Naive thymus-derived CD8-positive, alpha-beta T cell (primary cell): ENCODE measurements at regions not wholly inside any gene's neighbourhood (a gene's known extent, or its start where the extent isn't known, plus 50 kb on each side); places are given as distances from the start of the nearest gene placed in this dataset.
A peak's percentile ranks its signal among the peaks of the same experiment; 100 is the strongest.

Experiments
- ATAC-seq, 2 donors: fragments of 150-1000 bp; cut with Tn5 transposase in 1 of 2; sonication (Bioruptor Pico), chemical (Tn5 transposase) in 1 of 2; 1 replicate in 1 of 2; 2 replicates in 1 of 2; pipeline ENCODE4 v1.10.0; 2021; ENCODE audit warnings: mild to moderate bottlenecking in 2 of 2, moderate library complexity in 2 of 2
- POLR2A ChIA-PET: fragments of 350-600 bp; sonication (Branson Sonifier 250); formaldehyde crosslinking; loops from one replicate; lab custom pipeline; 2021; ENCODE audit warnings: antibody characterized with exemption; lab: Charles Lee
- DNase-seq, 10 donors: peaks; one replicate each; pipeline versions ENCODE4 v3.0.0 to v3.0.0-alpha.2; 2020 to 2022
- H3K27ac Mint-ChIP-seq, 10 donors: one replicate each; pipeline ENCODE4 v1.8.0; 2020 to 2022; ENCODE audit warnings: mild to moderate bottlenecking in 10 of 10, mixed read lengths in 10 of 10, moderate library complexity in 4 of 10, inconsistent platforms in 1 of 10
- H3K27me3 Mint-ChIP-seq, 5 donors: one replicate each; pipeline ENCODE4 v1.8.0; 2021 to 2022; ENCODE audit warnings: mixed read lengths in 5 of 5
- H3K36me3 Mint-ChIP-seq, 3 donors: one replicate each; pipeline ENCODE4 v1.8.0; 2020 to 2022; ENCODE audit warnings: mixed read lengths in 3 of 3, mild to moderate bottlenecking in 2 of 3, inconsistent platforms in 1 of 3
- H3K4me1 Mint-ChIP-seq, 4 donors: one replicate each; pipeline ENCODE4 v1.8.0; 2021 to 2022; ENCODE audit warnings: mixed read lengths in 4 of 4
- H3K4me3 Mint-ChIP-seq, 10 donors: one replicate each; pipeline ENCODE4 v1.8.0; 2020 to 2022; ENCODE audit warnings: mild to moderate bottlenecking in 10 of 10, mixed read lengths in 10 of 10, moderate library complexity in 6 of 10, inconsistent platforms in 1 of 10
- H3K9me3 Mint-ChIP-seq, 9 donors: one replicate each; pipeline ENCODE4 v1.8.0; 2020 to 2022; ENCODE audit warnings: mixed read lengths in 9 of 9, mild to moderate bottlenecking in 3 of 9, inconsistent platforms in 1 of 9, moderate library complexity in 1 of 9

GRCh38 chr4:136400829-136401228, 1131.5 kb downstream of the PCDH18 start:
- Mint-ChIP-seq H3K9me3 (peaks cover 0 to 6% (median 2%) of the 10 kb centered on the region in 9 donors), H3K4me1 (no peaks in the 10 kb centered on the region), H3K4me3 (no peak overlapping the region), H3K36me3 (no peaks in the 10 kb centered on the region), H3K27me3 (no peaks in the 10 kb centered on the region), H3K27ac (no peak overlapping the region)
- DNase-seq (no peak), ATAC-seq (no peak)
- POLR2A ChIA-PET, result no interaction called here

GRCh38 chr4:136395212-136395722, 1137.0 kb downstream of the PCDH18 start:
- DNase-seq, result peak in 1 of 10 donors; percentile 50
- no peak overlapping the region for H3K4me3 Mint-ChIP-seq

GRCh38 chr4:136392576-136392975, 1139.7 kb downstream of the PCDH18 start:
- Mint-ChIP-seq H3K9me3 (peaks cover 0 to 9% (median 4%) of the 10 kb centered on the region in 9 donors), H3K27ac (no peak overlapping the region), H3K4me3 (no peak overlapping the region), H3K27me3 (no peaks in the 10 kb centered on the region), H3K36me3 (no peaks in the 10 kb centered on the region), H3K4me1 (no peaks in the 10 kb centered on the region)
- no peak for ATAC-seq
- no peak for DNase-seq
- POLR2A ChIA-PET, result no interaction called here

More at GRCh38 chr4:136395212-136395722, 1137.0 kb downstream of the PCDH18 start:
- Mint-ChIP-seq H3K36me3 (no peaks in the 10 kb centered on the region), H3K4me1 (no peaks in the 10 kb centered on the region), H3K27me3 (no peaks in the 10 kb centered on the region), H3K9me3 (peaks cover 0 to 9% (median 3%) of the 10 kb centered on the region in 9 donors), H3K27ac (no peak overlapping the region)
- ATAC-seq, result no peak
- POLR2A ChIA-PET, result no interaction called here

- Mint-ChIP-seq H3K9me3 (peaks cover 0 to 4% (median 1%) of the 10 kb centered on the region in 9 donors), H3K4me3 (no peak overlapping the region), H3K27ac (no peak overlapping the region), H3K36me3 (no peaks in the 10 kb centered on the region), H3K4me1 (no peaks in the 10 kb centered on the region), H3K27me3 (no peaks in the 10 kb centered on the region)
- POLR2A ChIA-PET, result no interaction called here
- ATAC-seq, result no peak
- no peak for DNase-seq
Measured at GRCh38 chr4:136390824-136391223, 1141.5 kb downstream of the PCDH18 start.

GRCh38 chr4:136383082-136383481, 1149.2 kb downstream of the PCDH18 start:
- POLR2A ChIA-PET, result no interaction called here
- no peak overlapping the region for H3K27ac Mint-ChIP-seq
- ATAC-seq, result no peak
- no peaks in the 10 kb centered on the region for H3K27me3 Mint-ChIP-seq
- peaks cover 0 to 7% (median 0%) of the 10 kb centered on the region in 9 donors for H3K9me3 Mint-ChIP-seq
- no peaks in the 10 kb centered on the region for H3K4me1 Mint-ChIP-seq
- no peak for DNase-seq
- no peaks in the 10 kb centered on the region for H3K36me3 Mint-ChIP-seq
- H3K4me3 Mint-ChIP-seq, result no peak overlapping the region

GRCh38 chr4:136371231-136371630, 1161.1 kb downstream of the PCDH18 start:
- DNase-seq, result no peak
- H3K4me3 Mint-ChIP-seq, result no peak overlapping the region
- H3K27ac Mint-ChIP-seq, result no peak overlapping the region
- no peaks in the 10 kb centered on the region for H3K4me1 Mint-ChIP-seq
- POLR2A ChIA-PET, result no interaction called here
- no peaks in the 10 kb centered on the region for H3K36me3 Mint-ChIP-seq
- no peaks in the 10 kb centered on the region for H3K27me3 Mint-ChIP-seq
- peaks cover 0 to 24% (median 2%) of the 10 kb centered on the region in 9 donors for H3K9me3 Mint-ChIP-seq
- ATAC-seq, result no peak

GRCh38 chr4:136369073-136369472, 1163.2 kb downstream of the PCDH18 start:
- ATAC-seq (no peak), DNase-seq (no peak)
- peaks cover 0 to 31% (median 6%) of the 10 kb centered on the region in 9 donors for H3K9me3 Mint-ChIP-seq
- H3K36me3 Mint-ChIP-seq, result no peaks in the 10 kb centered on the region
- H3K4me3 Mint-ChIP-seq, result no peak overlapping the region
- H3K4me1 Mint-ChIP-seq, result no peaks in the 10 kb centered on the region
- POLR2A ChIA-PET, result no interaction called here
- no peak overlapping the region for H3K27ac Mint-ChIP-seq
- H3K27me3 Mint-ChIP-seq, result no peaks in the 10 kb centered on the region

GRCh38 chr4:136357556-136357955, 1174.7 kb downstream of the PCDH18 start:
- POLR2A ChIA-PET, result no interaction called here
- Mint-ChIP-seq H3K27me3 (no peaks in the 10 kb centered on the region), H3K36me3 (no peaks in the 10 kb centered on the region)

GRCh38 chr4:136355970-136356369, 1176.3 kb downstream of the PCDH18 start:
- POLR2A ChIA-PET, result no interaction called here
- no peak for DNase-seq
- no peak for ATAC-seq
- Mint-ChIP-seq H3K36me3 (no peaks in the 10 kb centered on the region), H3K27ac (no peak overlapping the region), H3K4me3 (no peak overlapping the region), H3K27me3 (no peaks in the 10 kb centered on the region), H3K9me3 (peaks cover 0 to 15% (median 4%) of the 10 kb centered on the region in 9 donors), H3K4me1 (no peaks in the 10 kb centered on the region)

More at GRCh38 chr4:136357556-136357955, 1174.7 kb downstream of the PCDH18 start:
- DNase-seq (no peak), ATAC-seq (no peak)
- Mint-ChIP-seq H3K4me3 (no peak overlapping the region), H3K4me1 (no peaks in the 10 kb centered on the region), H3K9me3 (peaks cover 0 to 15% (median 4%) of the 10 kb centered on the region in 9 donors), H3K27ac (no peak overlapping the region)

- DNase-seq (no peak), ATAC-seq (no peak)
- peaks cover 8 to 35% (median 14%) of the 10 kb centered on the region in 9 donors for H3K9me3 Mint-ChIP-seq
- H3K36me3 Mint-ChIP-seq, result no peaks in the 10 kb centered on the region
- no peak overlapping the region for H3K27ac Mint-ChIP-seq
- no peaks in the 10 kb centered on the region for H3K4me1 Mint-ChIP-seq
- POLR2A ChIA-PET, result no interaction called here
- H3K4me3 Mint-ChIP-seq, result no peak overlapping the region
- H3K27me3 Mint-ChIP-seq, result no peaks in the 10 kb centered on the region
Measured at GRCh38 chr4:136343340-136343739, 1189.0 kb downstream of the PCDH18 start.

GRCh38 chr4:136342666-136343065, 1189.6 kb downstream of the PCDH18 start:
- Mint-ChIP-seq H3K9me3 (peaks cover 8 to 35% (median 14%) of the 10 kb centered on the region in 9 donors), H3K36me3 (no peaks in the 10 kb centered on the region), H3K4me3 (no peak overlapping the region), H3K27ac (no peak overlapping the region), H3K4me1 (no peaks in the 10 kb centered on the region), H3K27me3 (no peaks in the 10 kb centered on the region)
- ATAC-seq (no peak), DNase-seq (no peak)
- POLR2A ChIA-PET, result no interaction called here

- Mint-ChIP-seq H3K4me1 (no peaks in the 10 kb centered on the region), H3K27ac (no peak overlapping the region), H3K36me3 (no peaks in the 10 kb centered on the region), H3K4me3 (no peak overlapping the region), H3K27me3 (no peaks in the 10 kb centered on the region), H3K9me3 (peaks cover 3 to 27% (median 16%) of the 10 kb centered on the region in 9 donors)
- POLR2A ChIA-PET, result no interaction called here
- ATAC-seq, result no peak
- no peak for DNase-seq
Measured at GRCh38 chr4:136337216-136337615, 1195.1 kb downstream of the PCDH18 start.

GRCh38 chr4:136336479-136336878, 1195.8 kb downstream of the PCDH18 start:
- POLR2A ChIA-PET, result no interaction called here
- Mint-ChIP-seq H3K4me1 (no peaks in the 10 kb centered on the region), H3K4me3 (no peak overlapping the region), H3K27me3 (no peaks in the 10 kb centered on the region), H3K36me3 (no peaks in the 10 kb centered on the region), H3K9me3 (peaks cover 3 to 27% (median 16%) of the 10 kb centered on the region in 9 donors), H3K27ac (no peak overlapping the region)
- ATAC-seq (no peak), DNase-seq (no peak)

GRCh38 chr4:136329042-136329662, 1203.1 kb downstream of the PCDH18 start:
- no peak for ATAC-seq
- no peak for DNase-seq
- Mint-ChIP-seq H3K9me3 (peaks cover 0 to 9% (median 4%) of the 10 kb centered on the region in 9 donors), H3K36me3 (no peaks in the 10 kb centered on the region), H3K27me3 (no peaks in the 10 kb centered on the region), H3K27ac (no peak overlapping the region), H3K4me1 (no peaks in the 10 kb centered on the region), H3K4me3 (no peak overlapping the region)
- POLR2A ChIA-PET, result no interaction called here
